ENCODE measurements at regions not wholly inside any gene's neighbourhood (a gene's known extent, or its start where the extent isn't known, plus 50 kb on each side); places are given as distances from the start of the nearest gene placed in this dataset.

GRCh38 chr2:139872032-139872431 is 1091.8 kb upstream of the NXPH2 start:
- Histone ChIP-seq H3K9ac (replicated peaks; ENCODE audit: extremely low read depth, insufficient read depth, low read length) (no peak overlapping the region), H2AFZ (ENCODE audit: low read depth, low read length) (no peak overlapping the region), H3K9me1 (replicated peaks; ENCODE audit: control insufficient read depth, extremely low read depth, insufficient read depth, low read length) (no peaks in the 10 kb centered on the region), H3K36me3 (ENCODE audit: control insufficient read depth in 2 of 2, extremely low read depth in 1 of 2, insufficient read depth in 2 of 2, low read length in 2 of 2) (no peaks in the 10 kb centered on the region), H3K79me2 (ENCODE audit: control insufficient read depth, insufficient read depth, low read length) (no peaks in the 10 kb centered on the region), H3K27me3 (ENCODE audit: control insufficient read depth in 2 of 2, insufficient read depth in 2 of 2, low read length in 2 of 2) (no peaks in the 10 kb centered on the region), H4K20me1 (replicated peaks; ENCODE audit: control insufficient read depth, extremely low read depth, insufficient read depth, low read length) (no peaks in the 10 kb centered on the region), H3K9me3 (replicated peaks; ENCODE audit: control insufficient read depth, insufficient read depth, low read length) (no peaks in the 10 kb centered on the region), H3K4me3 (replicated peaks in 1 of 3; ENCODE audit: insufficient read depth in 1 of 3, low read depth in 1 of 3, low read length in 3 of 3) (no peak overlapping the region), H3K4me1 (ENCODE audit: control insufficient read depth, extremely low read depth, insufficient read depth, low read length) (no peaks in the 10 kb centered on the region), H3K27ac (ENCODE audit: insufficient read depth, low read depth, low read length) (no peak overlapping the region), H3K4me2 (ENCODE audit: insufficient read depth, low read length) (no peak overlapping the region)
- intact Hi-C loops (cut with micrococcal nuclease): no loop called here
- BruUV-seq (replicated peaks): no TSS peak
- DNase-seq (ENCODE audit: low read depth, low spot score) (no peak), FAIRE-seq (no peak)
- ChIA-PET CTCF (interaction anchor here (1.1 kb wide), 1 partner anchor 10 kb away, joined by 3 read pairs; no protein-coding TSS in a partner anchor), POLR2A (no interaction called here)
- dilution Hi-C loops (cut with MboI; ENCODE audit: extremely low pct_ligation_motif_present, low sequenced_read_pairs): no loop called here
- TF ChIP-seq POLR2A (IDR thresholded peaks at IDR 0.05; ENCODE audit: low read depth, low read length): no peak
- TF ChIP-seq FOS (IDR thresholded peaks at IDR 0.05; ENCODE audit: borderline replicate concordance, insufficient read depth, low read length): no peak
- no peak for TF ChIP-seq MAX (IDR thresholded peaks at IDR 0.05; ENCODE audit: insufficient read depth, insufficient read length)
- no peak for TF ChIP-seq JUN (IDR thresholded peaks at IDR 0.05; ENCODE audit: borderline replicate concordance, insufficient read depth, insufficient read length, low read depth)
- TF ChIP-seq POLR2AphosphoS5 (IDR thresholded peaks at IDR 0.05; ENCODE audit: insufficient read depth, low read depth, low read length): no peak
- no peak for TF ChIP-seq EZH2 (IDR thresholded peaks at IDR 0.05; ENCODE audit: borderline replicate concordance, low read depth, low read length, severe bottlenecking)
- no peak for TF ChIP-seq MYC (IDR thresholded peaks at IDR 0.05; ENCODE audit: low read depth, low read length)

GRCh38 chr2:139867601-139868226 is 1087.5 kb upstream of the NXPH2 start:
- H3K4me2 ChIP-seq (ENCODE audit: insufficient read depth, low read length): no peak overlapping the region
- dilution Hi-C loops (cut with MboI; ENCODE audit: extremely low pct_ligation_motif_present, low sequenced_read_pairs): no loop called here
- POLR2A ChIA-PET: no interaction called here

More at GRCh38 chr2:139867601-139868226, 1087.5 kb upstream of the NXPH2 start:
- Histone ChIP-seq H3K79me2 (ENCODE audit: control insufficient read depth, insufficient read depth, low read length) (no peaks in the 10 kb centered on the region), H3K36me3 (ENCODE audit: control insufficient read depth in 2 of 2, extremely low read depth in 1 of 2, insufficient read depth in 2 of 2, low read length in 2 of 2) (no peaks in the 10 kb centered on the region), H3K9ac (replicated peaks; ENCODE audit: extremely low read depth, insufficient read depth, low read length) (no peak overlapping the region), H3K27me3 (ENCODE audit: control insufficient read depth in 2 of 2, insufficient read depth in 2 of 2, low read length in 2 of 2) (no peaks in the 10 kb centered on the region), H3K4me3 (replicated peaks in 1 of 3; ENCODE audit: insufficient read depth in 1 of 3, low read depth in 1 of 3, low read length in 3 of 3) (no peak overlapping the region), H3K9me1 (replicated peaks; ENCODE audit: control insufficient read depth, extremely low read depth, insufficient read depth, low read length) (no peaks in the 10 kb centered on the region), H3K9me3 (replicated peaks; ENCODE audit: control insufficient read depth, insufficient read depth, low read length) (no peaks in the 10 kb centered on the region), H3K27ac (ENCODE audit: insufficient read depth, low read depth, low read length) (no peak overlapping the region), H4K20me1 (replicated peaks; ENCODE audit: control insufficient read depth, extremely low read depth, insufficient read depth, low read length) (no peaks in the 10 kb centered on the region), H3K4me1 (ENCODE audit: control insufficient read depth, extremely low read depth, insufficient read depth, low read length) (no peaks in the 10 kb centered on the region), H2AFZ (ENCODE audit: low read depth, low read length) (no peak overlapping the region)
- TF ChIP-seq POLR2A (IDR thresholded peaks at IDR 0.05; ENCODE audit: low read depth, low read length) (no peak), POLR2AphosphoS5 (IDR thresholded peaks at IDR 0.05; ENCODE audit: insufficient read depth, low read depth, low read length) (no peak), JUN (IDR thresholded peaks at IDR 0.05; ENCODE audit: borderline replicate concordance, insufficient read depth, insufficient read length, low read depth) (no peak), MAX (IDR thresholded peaks at IDR 0.05; ENCODE audit: insufficient read depth, insufficient read length) (no peak), EZH2 (IDR thresholded peaks at IDR 0.05; ENCODE audit: borderline replicate concordance, low read depth, low read length, severe bottlenecking) (no peak), FOS (IDR thresholded peaks at IDR 0.05; ENCODE audit: borderline replicate concordance, insufficient read depth, low read length) (no peak), GATA2 (IDR thresholded peaks at IDR 0.05; ENCODE audit: insufficient read depth, insufficient read length, low read depth, low read length) (no peak), MYC (IDR thresholded peaks at IDR 0.05; ENCODE audit: low read depth, low read length) (no peak), CTCF (IDR thresholded peaks at IDR 0.05; ENCODE audit: extremely low read depth in 1 of 2, insufficient read depth in 1 of 2, low read depth in 1 of 2, low read length in 2 of 2) (no peak)
- BruUV-seq (replicated peaks): no TSS peak
- CTCF ChIA-PET: interaction anchor here (0.7 kb wide), 1 partner anchor 88 kb away, joined by 3 read pairs; no protein-coding TSS in a partner anchor
- no peak for FAIRE-seq
- no peak for DNase-seq (ENCODE audit: low read depth, low spot score)
- intact Hi-C loops (cut with micrococcal nuclease): no loop called here
